Muscle of leg (tissue), 3 donors: ENCODE measurements at regions not wholly inside any gene's neighbourhood (a gene's known extent, or its start where the extent isn't known, plus 50 kb on each side); places are given as distances from the start of the nearest gene placed in this dataset.

Experiments used
- DNase-seq: peaks from one replicate; pipeline ENCODE4 v3.0.0; 2013
- H3K27ac ChIP-seq: one replicate; pipeline ENCODE4 v1.5.1; 2013; ENCODE audit warnings: mild to moderate bottlenecking, low read length, control low read depth
- H3K27me3 ChIP-seq: one replicate; pipeline ENCODE4 v1.6.1; 2013; ENCODE audit warnings: low read length; ENCODE audit not compliant: control insufficient read depth, insufficient read depth
- H3K36me3 ChIP-seq: one replicate; pipeline ENCODE4 v1.6.1; 2013; ENCODE audit warnings: low read length; ENCODE audit not compliant: control insufficient read depth, insufficient read depth
- H3K4me1 ChIP-seq: one replicate; pipeline ENCODE4 v1.6.1; 2013; ENCODE audit warnings: low read length; ENCODE audit not compliant: control insufficient read depth, insufficient read depth
- H3K4me3 ChIP-seq: one replicate; pipeline ENCODE4 v1.5.1; 2013; ENCODE audit warnings: low read length, control low read depth
- H3K9me3 ChIP-seq: replicated peaks from 2 replicates; pipeline ENCODE4 v1.6.1; 2013; ENCODE audit warnings: low read depth, low read length; ENCODE audit not compliant: control insufficient read depth
- WGBS: methylation state at CpG from one replicate; pipeline ENCODE4 v1.1.5; 2013; ENCODE audit warnings: missing lambda C conversion rate; ENCODE audit not compliant: insufficient coverage; 5-methylcytosine and 5-hydroxymethylcytosine counted together

- H3K27me3 ChIP-seq = no peaks in the 10 kb centered on the region
- H3K36me3 ChIP-seq = no peaks in the 10 kb centered on the region
- no peaks in the 10 kb centered on the region for H3K9me3 ChIP-seq
- WGBS = no CpG with 5 or more reads among the region's 1 CpG
- H3K27ac ChIP-seq = no peak overlapping the region
- H3K4me1 ChIP-seq = no peaks in the 10 kb centered on the region
- no peak for DNase-seq
- no peak overlapping the region for H3K4me3 ChIP-seq
Measured at GRCh38 chr9:22718653-22719052, 272.0 kb downstream of the DMRTA1 start.

DNA sequence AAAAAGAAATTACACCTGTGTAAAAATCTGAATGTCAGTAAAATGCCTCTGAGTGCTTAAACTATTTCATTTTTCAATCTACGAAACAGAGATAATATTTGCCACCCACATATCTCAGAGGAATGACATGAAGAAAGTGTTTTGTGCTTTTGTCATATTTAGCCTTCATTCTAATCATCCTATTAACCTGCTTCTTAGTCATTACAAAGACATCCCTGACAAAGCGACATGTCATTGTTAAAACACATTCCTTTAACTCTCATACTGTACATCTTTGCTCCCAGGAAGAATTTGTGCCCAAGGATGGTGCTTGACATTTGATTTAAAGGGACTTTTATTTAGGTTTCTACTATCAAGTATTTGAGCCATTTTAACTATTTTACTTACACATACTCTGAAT lies 275.9 kb downstream of the DMRTA1 start:
- no CpG with 5 or more reads among the region's 2 CpGs for WGBS
- Histone ChIP-seq H3K27ac (no peak overlapping the region), H3K9me3 (no peaks in the 10 kb centered on the region), H3K4me1 (no peaks in the 10 kb centered on the region), H3K36me3 (no peaks in the 10 kb centered on the region), H3K4me3 (no peak overlapping the region), H3K27me3 (no peaks in the 10 kb centered on the region)
- no peak for DNase-seq

DNA sequence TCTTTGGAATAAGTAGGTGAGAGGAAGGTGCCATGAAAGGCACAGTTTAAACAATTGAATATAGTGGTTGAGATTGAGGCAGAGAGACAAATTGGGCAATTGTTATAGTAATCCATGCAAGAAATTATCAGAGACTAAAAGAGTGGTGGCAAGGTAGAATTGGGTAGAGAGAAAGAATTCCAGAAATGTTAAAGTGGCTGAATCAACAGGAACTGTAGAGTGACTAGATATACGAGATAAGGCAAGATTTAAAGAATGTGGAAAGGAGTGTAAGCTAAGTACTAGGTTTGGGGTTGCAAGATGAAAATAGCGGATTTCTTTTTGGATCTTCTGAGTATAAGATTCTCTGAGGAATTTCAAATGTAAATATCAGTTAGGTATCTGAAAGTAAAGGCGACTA lies 285.2 kb downstream of the DMRTA1 start:
- H3K27me3 ChIP-seq = no peaks in the 10 kb centered on the region
- no peaks in the 10 kb centered on the region for H3K4me1 ChIP-seq
- 80% methylated on average over 1 of the region's 3 CpGs for WGBS
- no peaks in the 10 kb centered on the region for H3K36me3 ChIP-seq
- H3K27ac ChIP-seq = no peak overlapping the region
- H3K4me3 ChIP-seq = no peak overlapping the region
- H3K9me3 ChIP-seq = no peaks in the 10 kb centered on the region
- no peak for DNase-seq

GRCh38 chr9:22739712-22740111 lies 293.1 kb downstream of the DMRTA1 start:
- no peak overlapping the region for H3K4me3 ChIP-seq
- no peaks in the 10 kb centered on the region for H3K9me3 ChIP-seq
- no peaks in the 10 kb centered on the region for H3K36me3 ChIP-seq
- H3K27me3 ChIP-seq = no peaks in the 10 kb centered on the region
- WGBS = no CpG with 5 or more reads among the region's 1 CpG
- DNase-seq = no peak
- no peaks in the 10 kb centered on the region for H3K4me1 ChIP-seq
- no peak overlapping the region for H3K27ac ChIP-seq

GRCh38 chr9:22740781-22741180 lies 294.2 kb downstream of the DMRTA1 start:
- DNase-seq = no peak
- H3K27me3 ChIP-seq = no peaks in the 10 kb centered on the region

DNA sequence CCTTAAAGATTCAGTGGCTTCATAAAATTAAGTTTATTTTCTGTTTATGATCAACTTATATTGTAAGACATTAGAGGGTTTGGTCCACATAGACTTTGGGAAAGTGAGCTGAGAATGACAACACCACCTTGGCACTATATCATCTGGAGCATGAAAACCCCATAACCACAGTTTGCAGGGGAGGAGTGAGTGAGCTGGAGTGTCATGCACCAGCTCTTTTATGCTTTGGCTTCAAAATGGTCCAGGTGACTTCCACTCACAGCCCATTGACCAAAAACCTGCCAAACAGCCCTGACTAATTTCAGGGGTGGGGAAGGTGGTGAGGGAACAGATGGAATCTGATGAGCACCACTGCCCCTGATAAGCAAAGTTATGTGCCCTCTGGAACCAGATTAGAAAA lies 295.8 kb downstream of the DMRTA1 start:
- Histone ChIP-seq H3K27ac (no peak overlapping the region), H3K36me3 (no peaks in the 10 kb centered on the region), H3K27me3 (no peaks in the 10 kb centered on the region), H3K4me1 (no peaks in the 10 kb centered on the region), H3K9me3 (no peaks in the 10 kb centered on the region), H3K4me3 (no peak overlapping the region)
- no peak for DNase-seq

More at GRCh38 chr9:22740781-22741180, 294.2 kb downstream of the DMRTA1 start:
- Histone ChIP-seq H3K4me1 (no peaks in the 10 kb centered on the region), H3K27ac (no peak overlapping the region), H3K36me3 (no peaks in the 10 kb centered on the region), H3K9me3 (no peaks in the 10 kb centered on the region), H3K4me3 (no peak overlapping the region)
- WGBS = no CpG with 5 or more reads among the region's 1 CpG

DNA sequence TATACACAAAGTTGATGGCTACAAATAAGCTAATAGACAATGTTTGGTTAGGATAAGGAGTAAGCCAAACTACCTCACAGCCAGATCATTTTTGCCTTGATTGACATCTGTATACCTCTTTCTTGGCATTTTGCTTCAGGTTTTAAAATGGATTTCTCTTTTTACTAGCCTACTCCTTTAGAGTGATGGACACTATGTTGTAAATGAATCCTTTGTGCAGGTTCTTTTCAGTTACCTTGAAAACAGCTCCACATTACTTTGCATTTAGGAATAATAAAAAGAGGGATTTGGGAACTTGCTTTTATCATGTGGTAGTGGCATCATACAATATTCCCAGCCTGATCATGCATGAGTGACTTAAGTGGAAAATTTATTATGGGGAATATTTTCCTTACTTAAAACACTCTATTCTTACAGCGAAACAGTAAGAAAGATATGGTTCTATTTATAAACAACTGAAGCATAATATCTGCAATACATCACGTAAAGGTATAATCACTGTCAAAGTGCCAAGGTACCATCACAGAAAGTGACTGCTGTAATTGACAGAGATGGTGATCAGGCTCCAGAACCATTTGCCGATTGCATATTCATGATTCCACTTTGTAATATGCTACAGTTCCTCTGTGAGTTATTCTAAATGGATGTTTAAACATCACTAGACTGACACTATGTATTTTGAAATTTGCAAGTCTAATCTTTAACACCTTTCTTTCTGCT lies 327.0 kb downstream of the DMRTA1 start:
- DNase-seq = no peak
- Histone ChIP-seq H3K4me1 (no peaks in the 10 kb centered on the region), H3K27ac (no peak overlapping the region), H3K9me3 (no peaks in the 10 kb centered on the region), H3K4me3 (no peak overlapping the region), H3K27me3 (no peaks in the 10 kb centered on the region), H3K36me3 (no peaks in the 10 kb centered on the region)
- WGBS = no CpG with 5 or more reads among the region's 3 CpGs

DNA sequence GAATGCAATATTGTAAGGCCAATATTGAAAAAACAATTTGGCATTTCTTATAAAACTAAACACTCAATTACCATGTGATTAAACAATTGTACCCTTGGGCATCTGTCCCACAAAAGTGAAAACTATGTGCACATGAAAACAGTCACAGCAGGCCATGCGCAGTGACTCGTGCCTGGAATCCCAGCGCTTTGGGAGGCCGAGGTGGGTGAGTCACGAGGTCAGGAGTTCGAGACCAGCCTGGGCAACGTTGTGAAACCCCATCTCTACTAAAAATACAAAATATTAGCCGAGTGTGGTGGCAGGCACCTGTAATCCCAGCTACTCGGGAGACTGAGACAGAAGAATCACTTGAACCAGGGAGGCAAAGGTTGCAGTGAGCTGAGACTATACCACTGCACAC lies 343.7 kb downstream of the DMRTA1 start:
- Histone ChIP-seq H3K4me3 (no peak overlapping the region), H3K9me3 (no peaks in the 10 kb centered on the region), H3K4me1 (no peaks in the 10 kb centered on the region), H3K36me3 (no peaks in the 10 kb centered on the region), H3K27ac (no peak overlapping the region), H3K27me3 (no peaks in the 10 kb centered on the region)
- DNase-seq = no peak
- WGBS = 91% methylated on average over 6 of the region's 9 CpGs

DNA sequence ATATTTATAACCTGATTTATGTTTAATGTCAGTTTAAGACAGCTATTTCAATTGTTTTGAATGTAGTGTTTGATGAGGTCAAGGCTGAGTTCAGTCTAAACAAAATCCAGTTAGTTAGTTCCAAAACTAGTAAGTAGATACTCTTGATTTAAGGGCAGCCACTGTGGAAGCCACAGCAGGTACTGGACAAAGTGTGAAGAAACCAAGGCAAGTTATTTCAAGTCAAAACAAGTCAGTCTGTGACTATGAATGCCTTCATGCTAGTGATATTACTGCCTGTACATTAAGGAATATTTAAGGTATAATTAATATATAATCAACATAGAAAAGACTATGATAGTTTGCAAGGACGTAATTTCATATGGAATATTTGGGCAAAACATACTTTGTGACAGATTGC lies 362.3 kb downstream of the DMRTA1 start:
- H3K4me3 ChIP-seq = no peak overlapping the region
- H3K9me3 ChIP-seq = peaks cover 5% of the 10 kb centered on the region
- H3K4me1 ChIP-seq = no peaks in the 10 kb centered on the region
- H3K36me3 ChIP-seq = no peaks in the 10 kb centered on the region
- WGBS = no CpG with 5 or more reads among the region's 1 CpG
- DNase-seq = no peak
- no peaks in the 10 kb centered on the region for H3K27me3 ChIP-seq
- H3K27ac ChIP-seq = no peak overlapping the region

GRCh38 chr9:22809371-22809770 lies 362.7 kb downstream of the DMRTA1 start:
- no peak overlapping the region for H3K27ac ChIP-seq
- H3K36me3 ChIP-seq = no peaks in the 10 kb centered on the region
- H3K4me3 ChIP-seq = no peak overlapping the region
- no peak for DNase-seq
- H3K27me3 ChIP-seq = no peaks in the 10 kb centered on the region
- WGBS = no CpG with 5 or more reads among the region's 2 CpGs
- H3K4me1 ChIP-seq = no peaks in the 10 kb centered on the region
- no peaks in the 10 kb centered on the region for H3K9me3 ChIP-seq

DNA sequence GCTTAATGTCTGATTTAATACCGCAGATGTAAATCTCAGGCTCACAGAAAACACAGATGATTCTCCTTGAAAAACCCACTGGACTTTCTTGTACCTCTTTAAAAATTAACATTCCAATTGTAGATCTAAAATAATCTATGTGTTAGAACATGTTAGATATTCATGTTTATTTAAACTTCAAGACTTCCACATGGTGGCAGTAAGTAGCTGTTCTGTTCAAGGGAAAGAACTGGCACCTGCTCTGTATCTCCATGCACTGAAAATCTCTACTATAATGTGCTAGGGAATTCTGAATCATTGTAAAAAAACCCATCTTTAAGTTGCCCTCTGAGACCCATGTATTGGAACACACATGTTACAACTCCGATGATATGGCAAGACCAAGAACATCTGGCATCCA lies 366.9 kb downstream of the DMRTA1 start:
- 22% methylated on average over 1 of the region's 2 CpGs for WGBS
- Histone ChIP-seq H3K27me3 (no peaks in the 10 kb centered on the region), H3K4me1 (no peaks in the 10 kb centered on the region), H3K9me3 (no peaks in the 10 kb centered on the region), H3K4me3 (no peak overlapping the region), H3K27ac (no peak overlapping the region), H3K36me3 (no peaks in the 10 kb centered on the region)
- peak; percentile 51 for DNase-seq
